Breast epithelium (tissue), 3 donors: ENCODE measurements at regions not wholly inside any gene's neighbourhood (a gene's known extent, or its start where the extent isn't known, plus 50 kb on each side); places are given as distances from the start of the nearest gene placed in this dataset.

ENCODE experiments used
- CTCF ChIP-seq, 3 donors: fragments of 450-650 bp; IDR thresholded peaks; one replicate each; pipeline ENCODE4 v1.5.1; 2016 to 2017; ENCODE audit warnings: antibody characterized with exemption in 3 of 3, mild to moderate bottlenecking in 3 of 3, moderate library complexity in 3 of 3
- POLR2A ChIP-seq: fragments of 450-650 bp; IDR thresholded peaks from one replicate; pipeline ENCODE4 v1.6.1; 2016; ENCODE audit warnings: antibody characterized with exemption, mild to moderate bottlenecking, moderate library complexity
- POLR2AphosphoS5 ChIP-seq, 3 donors: sonication (generic); formaldehyde crosslinking; IDR thresholded peaks; one replicate each; pipeline ENCODE4 v1.6.1; 2017; ENCODE audit warnings: antibody characterized with exemption in 3 of 3

- TF ChIP-seq CTCF (IDR thresholded peaks at IDR 0.05) (no peak), POLR2A (no peak), POLR2AphosphoS5 (IDR thresholded peaks at IDR 0.05) (no peak)
Observed at GRCh38 chr3:89584398-89584797, 477.0 kb downstream of the EPHA3 start.
